Gastrocnemius medialis (tissue), 4 donors: ENCODE measurements at regions not wholly inside any gene's neighbourhood (a gene's known extent, or its start where the extent isn't known, plus 50 kb on each side); places are given as distances from the start of the nearest gene placed in this dataset.

ENCODE experiments used
- POLR2A ChIP-seq, 2 donors: fragments of 450-650 bp; IDR thresholded peaks; one replicate each; pipeline ENCODE4 v1.6.1; 2017; ENCODE audit warnings: antibody characterized with exemption in 2 of 2, mild to moderate bottlenecking in 2 of 2, moderate library complexity in 2 of 2
- TF ChIP-seq, protein P1 (sequence below), 5 experiments: fragments of 450-650 bp in 3 of 5; fragments of 200-600 bp in 2 of 5; sonication (generic) in 2 of 5; IDR thresholded peaks in 4 of 5; conservative IDR thresholded peaks in 1 of 5; 1 replicate in 4 of 5; 2 replicates in 1 of 5; pipeline ENCODE4 v1.5.1; 2016 to 2019; ENCODE audit warnings: antibody characterized with exemption in 5 of 5, mild to moderate bottlenecking in 3 of 5, moderate library complexity in 3 of 5

DNA sequence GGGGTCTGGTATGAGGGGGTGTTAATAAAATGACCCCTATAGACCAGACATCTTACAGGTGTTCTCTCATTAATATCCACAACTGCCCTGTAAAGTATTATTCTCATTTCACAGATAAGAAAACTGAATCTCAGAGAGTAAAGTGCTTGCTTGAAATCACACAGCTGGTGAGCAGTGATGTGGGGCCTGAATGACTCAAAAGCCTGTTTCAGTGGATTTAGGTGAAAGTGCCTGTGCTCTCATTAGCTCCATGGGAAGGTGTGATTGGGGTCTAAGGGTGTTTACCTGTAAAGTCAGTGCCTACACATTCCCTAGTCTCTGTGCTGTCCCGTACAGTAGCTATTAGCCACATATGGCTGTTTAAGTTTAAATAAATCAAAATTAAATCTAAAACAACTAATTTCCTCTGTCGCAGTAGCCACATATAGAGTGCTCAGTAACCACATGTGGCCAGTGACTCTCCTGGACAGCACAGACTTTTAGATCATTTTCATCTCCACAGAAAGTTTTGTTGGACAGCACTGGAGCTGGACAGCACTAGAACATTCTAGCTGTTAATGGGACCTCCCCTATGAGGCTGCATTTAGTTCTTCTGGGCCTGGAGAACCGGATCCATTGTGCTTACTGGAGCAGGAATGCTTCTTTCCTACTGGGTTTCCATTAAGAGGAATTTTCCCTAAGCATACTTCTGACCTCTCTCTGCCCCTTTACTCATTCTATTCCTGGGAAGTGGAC, 52.5 kb upstream of the SEMA6A start:
- TF ChIP-seq, protein P1, sequence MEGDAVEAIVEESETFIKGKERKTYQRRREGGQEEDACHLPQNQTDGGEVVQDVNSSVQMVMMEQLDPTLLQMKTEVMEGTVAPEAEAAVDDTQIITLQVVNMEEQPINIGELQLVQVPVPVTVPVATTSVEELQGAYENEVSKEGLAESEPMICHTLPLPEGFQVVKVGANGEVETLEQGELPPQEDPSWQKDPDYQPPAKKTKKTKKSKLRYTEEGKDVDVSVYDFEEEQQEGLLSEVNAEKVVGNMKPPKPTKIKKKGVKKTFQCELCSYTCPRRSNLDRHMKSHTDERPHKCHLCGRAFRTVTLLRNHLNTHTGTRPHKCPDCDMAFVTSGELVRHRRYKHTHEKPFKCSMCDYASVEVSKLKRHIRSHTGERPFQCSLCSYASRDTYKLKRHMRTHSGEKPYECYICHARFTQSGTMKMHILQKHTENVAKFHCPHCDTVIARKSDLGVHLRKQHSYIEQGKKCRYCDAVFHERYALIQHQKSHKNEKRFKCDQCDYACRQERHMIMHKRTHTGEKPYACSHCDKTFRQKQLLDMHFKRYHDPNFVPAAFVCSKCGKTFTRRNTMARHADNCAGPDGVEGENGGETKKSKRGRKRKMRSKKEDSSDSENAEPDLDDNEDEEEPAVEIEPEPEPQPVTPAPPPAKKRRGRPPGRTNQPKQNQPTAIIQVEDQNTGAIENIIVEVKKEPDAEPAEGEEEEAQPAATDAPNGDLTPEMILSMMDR (IDR thresholded peaks at IDR 0.05 in 4 of 5, conservative IDR thresholded peaks at IDR 0.05 in 1 of 5): no peak
- no peak for TF ChIP-seq POLR2A (IDR thresholded peaks at IDR 0.05)
